ENCODE measurements at regions not wholly inside any gene's neighbourhood (a gene's known extent, or its start where the extent isn't known, plus 50 kb on each side); places are given as distances from the start of the nearest gene placed in this dataset.

GRCh38 chr3:14274999-14275961, 96.7 kb downstream of the LSM3 start:
- TF ChIP-seq CTCF (IDR thresholded peaks at IDR 0.05; ENCODE audit: borderline replicate concordance, extremely low read depth, low read length, poor library complexity, severe bottlenecking) (peak; percentile 49), EZH2 (IDR thresholded peaks at IDR 0.05; ENCODE audit: borderline replicate concordance, low read depth, low read length, severe bottlenecking) (no peak)

Measured in DND-41 (cell line).